ENCODE measurements at regions not wholly inside any gene's neighbourhood (a gene's known extent, or its start where the extent isn't known, plus 50 kb on each side); places are given as distances from the start of the nearest gene placed in this dataset.

DNA sequence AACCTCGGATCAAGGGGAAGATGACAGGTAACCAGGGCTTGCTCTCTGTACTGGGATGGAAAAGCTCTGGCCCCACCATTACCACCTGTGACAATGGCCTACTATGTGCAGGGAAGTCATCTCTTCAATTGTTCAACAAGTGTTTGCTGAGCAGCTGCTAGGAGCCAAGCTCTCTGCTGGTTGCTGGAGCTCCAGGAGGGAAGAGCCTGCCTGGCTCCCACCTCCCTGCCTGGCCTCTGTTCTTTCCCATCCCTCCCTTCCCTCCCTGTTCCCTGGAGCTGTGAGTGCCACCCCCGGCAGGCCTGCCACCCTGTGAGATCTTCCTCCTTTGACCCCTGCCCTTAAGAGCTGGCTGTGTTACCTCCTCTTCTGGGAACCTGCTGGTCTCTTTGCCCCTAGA lies 59.7 kb upstream of the IER5L start:
- no peaks in the 10 kb centered on the region for H3K27me3 ChIP-seq (ENCODE audit: control insufficient read depth in 2 of 2, insufficient read depth in 2 of 2, low read length in 2 of 2)
- H3K36me3 ChIP-seq (ENCODE audit: control insufficient read depth in 2 of 2, extremely low read depth in 1 of 2, insufficient read depth in 2 of 2, low read length in 2 of 2), result no peaks in the 10 kb centered on the region
- H3K9me1 ChIP-seq (replicated peaks; ENCODE audit: control insufficient read depth, extremely low read depth, insufficient read depth, low read length), result no peaks in the 10 kb centered on the region
- no peaks in the 10 kb centered on the region for H4K20me1 ChIP-seq (replicated peaks; ENCODE audit: control insufficient read depth, extremely low read depth, insufficient read depth, low read length)
- no peaks in the 10 kb centered on the region for H3K9me3 ChIP-seq (replicated peaks; ENCODE audit: control insufficient read depth, insufficient read depth, low read length)
- H3K9ac ChIP-seq (replicated peaks; ENCODE audit: extremely low read depth, insufficient read depth, low read length), result no peak overlapping the region
- H3K4me1 ChIP-seq (ENCODE audit: control insufficient read depth, extremely low read depth, insufficient read depth, low read length), result peaks cover 7% of the 10 kb centered on the region
- CTCF ChIA-PET, result interaction anchor here (0.9 to 2.1 kb wide), 2 partner anchors 8 to 12 kb away, joined by 3 to 8 read pairs; no protein-coding TSS in a partner anchor
- intact Hi-C loops (cut with micrococcal nuclease), result no loop called here
- no peak overlapping the region for H2AFZ ChIP-seq (ENCODE audit: low read depth, low read length)
- POLR2A ChIA-PET, result no interaction called here
- FAIRE-seq, result no peak
- H3K4me3 ChIP-seq (replicated peaks in 1 of 3; ENCODE audit: insufficient read depth in 1 of 3, low read depth in 1 of 3, low read length in 3 of 3), result no peak overlapping the region
- no TSS peak for BruUV-seq (replicated peaks)
- no peak overlapping the region for H3K4me2 ChIP-seq (ENCODE audit: insufficient read depth, low read length)
- dilution Hi-C loops (cut with MboI; ENCODE audit: extremely low pct_ligation_motif_present, low sequenced_read_pairs), result no loop called here
- H3K27ac ChIP-seq (ENCODE audit: insufficient read depth, low read depth, low read length), result no peak overlapping the region
- no peaks in the 10 kb centered on the region for H3K79me2 ChIP-seq (ENCODE audit: control insufficient read depth, insufficient read depth, low read length)
- DNase-seq (ENCODE audit: low read depth, low spot score), result no peak
- TF ChIP-seq MYC (IDR thresholded peaks at IDR 0.05; ENCODE audit: low read depth, low read length), result no peak
- no peak for TF ChIP-seq FOS (IDR thresholded peaks at IDR 0.05; ENCODE audit: borderline replicate concordance, insufficient read depth, low read length)
- no peak for TF ChIP-seq POLR2A (IDR thresholded peaks at IDR 0.05; ENCODE audit: low read depth, low read length)
- TF ChIP-seq GATA2 (IDR thresholded peaks at IDR 0.05; ENCODE audit: insufficient read depth, insufficient read length, low read depth, low read length), result no peak

DNA sequence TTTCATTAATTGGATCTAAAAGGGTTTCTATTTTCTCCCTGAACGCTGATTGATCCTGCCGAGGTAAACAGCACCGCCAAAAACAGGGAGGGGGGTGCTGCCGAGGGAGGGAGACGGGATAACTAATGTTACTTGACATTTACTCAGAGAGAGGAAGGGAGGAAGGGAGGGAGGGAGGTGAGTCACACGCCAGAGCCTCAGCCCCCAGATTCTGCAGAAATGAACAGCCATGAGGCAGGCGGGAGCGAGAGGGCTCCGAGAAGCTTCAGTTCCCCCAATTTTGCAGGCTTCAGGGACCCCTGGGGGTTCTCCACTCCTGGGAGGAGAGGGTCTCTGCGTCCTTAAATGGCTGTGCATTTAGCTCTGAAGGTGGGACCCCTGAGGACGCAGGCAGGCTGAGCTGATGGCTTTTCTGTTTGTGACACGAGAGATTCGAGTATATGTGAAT lies 59.1 kb upstream of the IER5L start:
- no TSS peak for BruUV-seq (replicated peaks)
- Histone ChIP-seq H3K36me3 (ENCODE audit: control insufficient read depth in 2 of 2, extremely low read depth in 1 of 2, insufficient read depth in 2 of 2, low read length in 2 of 2) (no peaks in the 10 kb centered on the region), H4K20me1 (replicated peaks; ENCODE audit: control insufficient read depth, extremely low read depth, insufficient read depth, low read length) (no peaks in the 10 kb centered on the region), H3K4me3 (replicated peaks in 1 of 3; ENCODE audit: insufficient read depth in 1 of 3, low read depth in 1 of 3, low read length in 3 of 3) (no peak overlapping the region), H3K4me2 (ENCODE audit: insufficient read depth, low read length) (peak overlapping the region; percentile 80), H3K4me1 (ENCODE audit: control insufficient read depth, extremely low read depth, insufficient read depth, low read length) (peaks cover 7% of the 10 kb centered on the region), H2AFZ (ENCODE audit: low read depth, low read length) (peak overlapping the region; percentile 93), H3K79me2 (ENCODE audit: control insufficient read depth, insufficient read depth, low read length) (no peaks in the 10 kb centered on the region), H3K27me3 (ENCODE audit: control insufficient read depth in 2 of 2, insufficient read depth in 2 of 2, low read length in 2 of 2) (no peaks in the 10 kb centered on the region), H3K9me1 (replicated peaks; ENCODE audit: control insufficient read depth, extremely low read depth, insufficient read depth, low read length) (no peaks in the 10 kb centered on the region), H3K9ac (replicated peaks; ENCODE audit: extremely low read depth, insufficient read depth, low read length) (no peak overlapping the region), H3K27ac (ENCODE audit: insufficient read depth, low read depth, low read length) (no peak overlapping the region), H3K9me3 (replicated peaks; ENCODE audit: control insufficient read depth, insufficient read depth, low read length) (no peaks in the 10 kb centered on the region)
- FAIRE-seq (peak; percentile 92), DNase-seq (ENCODE audit: low read depth, low spot score) (peak; percentile 46)
- POLR2A ChIA-PET, result no interaction called here
- intact Hi-C loops (cut with micrococcal nuclease) (no loop called here), dilution Hi-C loops (cut with MboI; ENCODE audit: extremely low pct_ligation_motif_present, low sequenced_read_pairs) (no loop called here)
- CTCF ChIA-PET, result interaction anchor here (0.7 to 2.1 kb wide), 2 partner anchors 9 to 105 kb away, joined by 4 to 8 read pairs; no protein-coding TSS in a partner anchor
- TF ChIP-seq, protein P1, sequence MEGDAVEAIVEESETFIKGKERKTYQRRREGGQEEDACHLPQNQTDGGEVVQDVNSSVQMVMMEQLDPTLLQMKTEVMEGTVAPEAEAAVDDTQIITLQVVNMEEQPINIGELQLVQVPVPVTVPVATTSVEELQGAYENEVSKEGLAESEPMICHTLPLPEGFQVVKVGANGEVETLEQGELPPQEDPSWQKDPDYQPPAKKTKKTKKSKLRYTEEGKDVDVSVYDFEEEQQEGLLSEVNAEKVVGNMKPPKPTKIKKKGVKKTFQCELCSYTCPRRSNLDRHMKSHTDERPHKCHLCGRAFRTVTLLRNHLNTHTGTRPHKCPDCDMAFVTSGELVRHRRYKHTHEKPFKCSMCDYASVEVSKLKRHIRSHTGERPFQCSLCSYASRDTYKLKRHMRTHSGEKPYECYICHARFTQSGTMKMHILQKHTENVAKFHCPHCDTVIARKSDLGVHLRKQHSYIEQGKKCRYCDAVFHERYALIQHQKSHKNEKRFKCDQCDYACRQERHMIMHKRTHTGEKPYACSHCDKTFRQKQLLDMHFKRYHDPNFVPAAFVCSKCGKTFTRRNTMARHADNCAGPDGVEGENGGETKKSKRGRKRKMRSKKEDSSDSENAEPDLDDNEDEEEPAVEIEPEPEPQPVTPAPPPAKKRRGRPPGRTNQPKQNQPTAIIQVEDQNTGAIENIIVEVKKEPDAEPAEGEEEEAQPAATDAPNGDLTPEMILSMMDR (IDR thresholded peaks at IDR 0.05; ENCODE audit: extremely low read depth in 1 of 2, insufficient read depth in 1 of 2, low read depth in 1 of 2, low read length in 2 of 2), result no peak
- TF ChIP-seq GATA2 (IDR thresholded peaks at IDR 0.05; ENCODE audit: insufficient read depth, insufficient read length, low read depth, low read length) (no peak), FOS (IDR thresholded peaks at IDR 0.05; ENCODE audit: borderline replicate concordance, insufficient read depth, low read length) (peak; percentile 71), EZH2 (IDR thresholded peaks at IDR 0.05; ENCODE audit: borderline replicate concordance, low read depth, low read length, severe bottlenecking) (no peak)

All from endothelial cell of umbilical vein (primary cell).